ENCODE measurements at regions not wholly inside any gene's neighbourhood (a gene's known extent, or its start where the extent isn't known, plus 50 kb on each side); places are given as distances from the start of the nearest gene placed in this dataset.

- CTCF ChIA-PET = no interaction called here
- intact Hi-C loops (cut with micrococcal nuclease; ENCODE audit: unreplicated experiment) = no loop called here
- H3K27me3 ChIP-seq (replicated peaks; ENCODE audit: insufficient read depth, low read depth, low read length, poor library complexity) = no peaks in the 10 kb centered on the region
- BruUV-seq (replicated peaks) = no TSS peak
- H3K36me3 ChIP-seq (ENCODE audit: insufficient read depth, low read length, poor library complexity, severe bottlenecking) = no peaks in the 10 kb centered on the region
- TF ChIP-seq CTCF (conservative IDR thresholded peaks at IDR 0.05; ENCODE audit: low read depth, low read length) = no peak
- no peak for TF ChIP-seq EZH2 (IDR thresholded peaks at IDR 0.05; ENCODE audit: borderline replicate concordance, low read depth, low read length, poor library complexity, severe bottlenecking)
- no peak for DNase-seq (ENCODE audit: low spot score)
- POLR2A ChIA-PET (ENCODE audit: low non-redundant PET) = no interaction called here
- H3K4me1 ChIP-seq (ENCODE audit: insufficient read depth, low read length, poor library complexity, severe bottlenecking) = no peaks in the 10 kb centered on the region
- H3K9me3 ChIP-seq (ENCODE audit: low read depth, low read length, poor library complexity, severe bottlenecking) = peaks cover 8% of the 10 kb centered on the region
- H3K27ac ChIP-seq (ENCODE audit: low read depth, low read length, poor library complexity, severe bottlenecking) = no peak overlapping the region
- no peak overlapping the region for H3K4me3 ChIP-seq (ENCODE audit: low read depth, low read length, poor library complexity, severe bottlenecking)
These were observed 256.0 kb upstream of the MAF start for GRCh38 chr16:79856581-79856980.

GRCh38 chr16:79850348-79850747, 249.8 kb upstream of the MAF start:
- POLR2A ChIA-PET (ENCODE audit: low non-redundant PET) = no interaction called here
- no peak for DNase-seq (ENCODE audit: low spot score)
- H3K4me3 ChIP-seq (ENCODE audit: low read depth, low read length, poor library complexity, severe bottlenecking) = no peak overlapping the region
- CTCF ChIA-PET = no interaction called here
- H3K27ac ChIP-seq (ENCODE audit: low read depth, low read length, poor library complexity, severe bottlenecking) = no peak overlapping the region
- TF ChIP-seq EZH2 (IDR thresholded peaks at IDR 0.05; ENCODE audit: borderline replicate concordance, low read depth, low read length, poor library complexity, severe bottlenecking) (no peak), CTCF (conservative IDR thresholded peaks at IDR 0.05; ENCODE audit: low read depth, low read length) (no peak)
- intact Hi-C loops (cut with micrococcal nuclease; ENCODE audit: unreplicated experiment) = no loop called here
- no peaks in the 10 kb centered on the region for H3K27me3 ChIP-seq (replicated peaks; ENCODE audit: insufficient read depth, low read depth, low read length, poor library complexity)
- no peaks in the 10 kb centered on the region for H3K4me1 ChIP-seq (ENCODE audit: insufficient read depth, low read length, poor library complexity, severe bottlenecking)
- no peaks in the 10 kb centered on the region for H3K36me3 ChIP-seq (ENCODE audit: insufficient read depth, low read length, poor library complexity, severe bottlenecking)
- BruUV-seq (replicated peaks) = no TSS peak
- H3K9me3 ChIP-seq (ENCODE audit: low read depth, low read length, poor library complexity, severe bottlenecking) = no peaks in the 10 kb centered on the region

- BruUV-seq (replicated peaks) = no TSS peak
- intact Hi-C loops (cut with micrococcal nuclease; ENCODE audit: unreplicated experiment) = no loop called here
- Histone ChIP-seq H3K36me3 (ENCODE audit: insufficient read depth, low read length, poor library complexity, severe bottlenecking) (no peaks in the 10 kb centered on the region), H3K27ac (ENCODE audit: low read depth, low read length, poor library complexity, severe bottlenecking) (no peak overlapping the region), H3K27me3 (replicated peaks; ENCODE audit: insufficient read depth, low read depth, low read length, poor library complexity) (no peaks in the 10 kb centered on the region), H3K9me3 (ENCODE audit: low read depth, low read length, poor library complexity, severe bottlenecking) (no peaks in the 10 kb centered on the region), H3K4me3 (ENCODE audit: low read depth, low read length, poor library complexity, severe bottlenecking) (no peak overlapping the region), H3K4me1 (ENCODE audit: insufficient read depth, low read length, poor library complexity, severe bottlenecking) (no peaks in the 10 kb centered on the region)
- no peak for TF ChIP-seq CTCF (conservative IDR thresholded peaks at IDR 0.05; ENCODE audit: low read depth, low read length)
- no peak for TF ChIP-seq EZH2 (IDR thresholded peaks at IDR 0.05; ENCODE audit: borderline replicate concordance, low read depth, low read length, poor library complexity, severe bottlenecking)
- POLR2A ChIA-PET (ENCODE audit: low non-redundant PET) = no interaction called here
- no peak for DNase-seq (ENCODE audit: low spot score)
- CTCF ChIA-PET = no interaction called here
These were observed 248.6 kb upstream of the MAF start for GRCh38 chr16:79849119-79849518.
